A549 (cell line): ENCODE measurements at regions not wholly inside any gene's neighbourhood (a gene's known extent, or its start where the extent isn't known, plus 50 kb on each side); places are given as distances from the start of the nearest gene placed in this dataset.

Experiments
- EP300 ChIP-seq, 2 experiments: fragments of >200 bp; sonication (Bioruptor Twin); formaldehyde crosslinking; IDR thresholded peaks; 2 replicates in 1 of 2; 3 replicates in 1 of 2; pipeline ENCODE4 v1.6.1; 2016 to 2017
- TF ChIP-seq, protein P1 (sequence below): fragments of >200 bp; sonication (Bioruptor Twin); formaldehyde crosslinking; IDR thresholded peaks from 3 replicates; pipeline ENCODE4 v1.5.1; 2016

DNA sequence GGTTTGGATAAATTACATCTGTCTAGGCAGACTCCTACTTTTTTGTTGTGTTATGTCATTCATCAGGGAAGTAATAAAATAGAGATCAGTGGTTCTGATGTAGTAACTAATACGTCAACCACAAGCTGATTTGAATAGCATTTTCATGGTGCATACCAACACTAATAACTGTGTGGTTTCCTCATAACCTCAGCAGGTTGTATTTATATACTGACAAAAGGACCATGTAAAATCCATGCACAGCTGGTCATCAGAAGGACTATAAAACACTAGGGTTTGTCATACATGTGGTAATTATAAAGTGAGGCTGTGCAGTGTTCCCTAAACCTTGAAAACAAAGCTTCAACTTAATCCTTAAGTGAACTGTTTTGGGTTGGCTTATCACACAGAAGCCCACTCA is 216.8 kb upstream of the RBMS3 start:
- TF ChIP-seq, protein P1, sequence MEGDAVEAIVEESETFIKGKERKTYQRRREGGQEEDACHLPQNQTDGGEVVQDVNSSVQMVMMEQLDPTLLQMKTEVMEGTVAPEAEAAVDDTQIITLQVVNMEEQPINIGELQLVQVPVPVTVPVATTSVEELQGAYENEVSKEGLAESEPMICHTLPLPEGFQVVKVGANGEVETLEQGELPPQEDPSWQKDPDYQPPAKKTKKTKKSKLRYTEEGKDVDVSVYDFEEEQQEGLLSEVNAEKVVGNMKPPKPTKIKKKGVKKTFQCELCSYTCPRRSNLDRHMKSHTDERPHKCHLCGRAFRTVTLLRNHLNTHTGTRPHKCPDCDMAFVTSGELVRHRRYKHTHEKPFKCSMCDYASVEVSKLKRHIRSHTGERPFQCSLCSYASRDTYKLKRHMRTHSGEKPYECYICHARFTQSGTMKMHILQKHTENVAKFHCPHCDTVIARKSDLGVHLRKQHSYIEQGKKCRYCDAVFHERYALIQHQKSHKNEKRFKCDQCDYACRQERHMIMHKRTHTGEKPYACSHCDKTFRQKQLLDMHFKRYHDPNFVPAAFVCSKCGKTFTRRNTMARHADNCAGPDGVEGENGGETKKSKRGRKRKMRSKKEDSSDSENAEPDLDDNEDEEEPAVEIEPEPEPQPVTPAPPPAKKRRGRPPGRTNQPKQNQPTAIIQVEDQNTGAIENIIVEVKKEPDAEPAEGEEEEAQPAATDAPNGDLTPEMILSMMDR = no peak
- no peak for TF ChIP-seq EP300 (IDR thresholded peaks at IDR 0.05)
